GM08714 (cell line): ENCODE measurements at regions not wholly inside any gene's neighbourhood (a gene's known extent, or its start where the extent isn't known, plus 50 kb on each side); places are given as distances from the start of the nearest gene placed in this dataset.

Experiments used
- H3K4me3 ChIP-seq: fragments of 200-500 bp; sonication (Bioruptor generic); 2 replicates; pipeline ENCODE4 v1.5.1; 2014; ENCODE audit warnings: mild to moderate bottlenecking, low read length, inconsistent platforms
- ZNF274 ChIP-seq: IDR thresholded peaks from 2 replicates; pipeline ENCODE4 v1.6.1; 2012; ENCODE audit warnings: mild to moderate bottlenecking, low read depth, low read length

DNA sequence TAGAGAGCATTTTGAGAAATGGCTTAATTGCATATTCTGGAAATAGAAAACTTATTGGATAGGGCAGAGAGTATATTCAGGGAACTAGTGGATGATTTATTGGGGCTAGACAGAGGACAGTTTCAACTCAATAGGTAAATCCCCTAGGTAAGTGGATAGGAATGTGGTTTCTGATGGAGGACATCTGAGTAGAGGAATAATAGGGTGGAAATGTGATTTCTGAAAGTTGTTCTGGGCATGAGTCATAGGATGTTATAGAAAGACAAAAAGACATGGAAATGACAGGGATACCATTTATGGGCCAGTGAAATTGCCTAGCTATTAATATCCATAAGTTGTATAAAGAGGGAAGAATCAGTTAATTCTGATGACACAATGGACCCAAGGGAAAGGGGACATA lies 563.3 kb upstream of the GOLIM4 start:
- TF ChIP-seq ZNF274: no peak

DNA sequence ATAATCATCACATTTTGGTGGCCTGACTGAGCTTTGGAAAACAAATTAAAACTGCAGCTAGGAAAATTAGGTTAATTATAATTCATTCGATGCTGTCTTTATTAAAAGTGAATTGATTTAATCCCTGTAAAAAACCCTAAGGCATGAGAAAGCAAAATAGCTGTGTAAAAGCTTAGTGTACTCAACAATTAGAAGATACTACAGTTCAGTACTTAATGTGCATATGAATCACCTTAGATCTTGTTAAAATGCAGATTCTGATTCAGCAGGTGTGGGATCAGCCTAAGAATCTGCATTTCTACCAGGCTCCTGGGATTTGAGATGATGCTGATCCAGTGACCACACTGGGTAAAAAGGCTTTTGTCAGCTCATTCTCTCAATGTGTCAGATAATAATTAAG lies 559.9 kb upstream of the GOLIM4 start:
- H3K4me3 ChIP-seq: no peak overlapping the region
- TF ChIP-seq ZNF274: no peak

More for the DNA sequence above, 563.3 kb upstream of the GOLIM4 start:
- no peak overlapping the region for H3K4me3 ChIP-seq

GRCh38 chr3:168654700-168655099 lies 559.0 kb upstream of the GOLIM4 start:
- no peak overlapping the region for H3K4me3 ChIP-seq
- TF ChIP-seq ZNF274: no peak

GRCh38 chr3:168653255-168653654 lies 557.5 kb upstream of the GOLIM4 start:
- no peak for TF ChIP-seq ZNF274
- H3K4me3 ChIP-seq: no peak overlapping the region

- no peak for TF ChIP-seq ZNF274
- no peak overlapping the region for H3K4me3 ChIP-seq
Measured at GRCh38 chr3:168648321-168648720, 552.6 kb upstream of the GOLIM4 start.

- TF ChIP-seq ZNF274: no peak
- H3K4me3 ChIP-seq: no peak overlapping the region
Measured at GRCh38 chr3:168647582-168647981, 551.9 kb upstream of the GOLIM4 start.

DNA sequence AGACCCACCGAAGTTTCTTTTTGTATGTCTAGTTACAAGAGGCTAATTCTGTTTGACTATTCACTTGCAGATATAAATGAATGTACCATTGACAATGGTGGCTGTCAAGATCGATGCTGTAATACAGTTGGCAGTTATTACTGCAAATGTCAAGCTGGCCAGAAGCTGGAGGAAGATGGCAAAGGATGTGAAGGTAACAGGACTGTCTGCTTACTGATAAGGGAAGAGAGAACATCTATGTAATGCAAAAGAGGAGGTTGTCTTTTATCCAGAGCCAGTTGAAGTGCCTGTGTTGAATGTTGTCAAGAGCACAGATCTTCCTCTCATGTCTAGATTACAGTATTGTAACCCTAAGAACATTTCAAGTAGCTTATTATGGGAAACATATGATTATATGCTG lies 549.5 kb upstream of the GOLIM4 start:
- TF ChIP-seq ZNF274: no peak
- H3K4me3 ChIP-seq: no peak overlapping the region

DNA sequence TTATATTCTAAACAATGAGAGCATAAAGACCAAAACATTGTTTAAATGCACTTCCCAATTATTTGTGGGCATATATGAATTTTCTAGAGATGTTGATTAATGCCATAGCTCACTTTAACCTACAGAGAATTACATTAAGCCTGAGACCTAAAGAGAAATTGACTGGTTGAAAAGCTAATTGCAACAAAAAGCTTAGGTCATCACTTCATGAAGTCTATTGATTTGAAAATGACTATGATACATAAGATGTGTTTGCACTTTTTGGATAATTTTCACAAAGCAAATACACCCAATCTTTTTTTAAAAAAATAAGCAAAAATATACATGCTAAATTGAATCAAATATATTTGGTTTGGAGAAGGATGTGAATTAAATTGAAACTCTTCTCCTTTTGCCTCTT lies 532.8 kb upstream of the GOLIM4 start:
- TF ChIP-seq ZNF274: no peak

GRCh38 chr3:168625477-168625876 lies 529.8 kb upstream of the GOLIM4 start:
- no peak for TF ChIP-seq ZNF274

More for the DNA sequence above, 532.8 kb upstream of the GOLIM4 start:
- no peak overlapping the region for H3K4me3 ChIP-seq

DNA sequence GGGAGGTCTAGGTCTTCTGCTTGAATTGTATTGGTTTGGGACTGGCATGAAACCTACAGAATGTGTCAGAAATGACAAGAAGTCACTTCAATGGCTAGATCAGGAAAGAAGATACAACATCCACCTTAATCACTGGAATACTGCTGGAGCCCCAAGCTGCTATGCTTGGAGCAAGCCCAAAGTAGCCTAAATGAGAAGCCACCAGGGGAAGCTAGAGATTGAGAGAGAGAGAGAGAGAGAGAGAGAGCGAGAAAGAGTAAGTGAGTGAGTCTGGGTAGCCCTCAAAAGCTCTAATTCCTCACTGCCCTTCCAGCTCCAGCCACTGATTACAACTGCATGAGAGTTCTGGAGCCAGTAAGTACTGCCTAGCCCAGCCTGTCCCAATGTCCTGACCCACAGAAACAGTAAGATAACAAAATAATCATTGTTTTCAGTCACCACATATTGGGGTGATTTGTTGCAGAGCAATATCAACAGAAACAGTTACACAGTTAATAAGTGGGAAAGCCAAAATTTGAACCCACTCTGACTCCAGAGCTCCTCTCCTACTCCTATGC lies 529.2 kb upstream of the GOLIM4 start:
- TF ChIP-seq ZNF274: no peak
- no peak overlapping the region for H3K4me3 ChIP-seq

More at GRCh38 chr3:168625477-168625876, 529.8 kb upstream of the GOLIM4 start:
- no peak overlapping the region for H3K4me3 ChIP-seq

DNA sequence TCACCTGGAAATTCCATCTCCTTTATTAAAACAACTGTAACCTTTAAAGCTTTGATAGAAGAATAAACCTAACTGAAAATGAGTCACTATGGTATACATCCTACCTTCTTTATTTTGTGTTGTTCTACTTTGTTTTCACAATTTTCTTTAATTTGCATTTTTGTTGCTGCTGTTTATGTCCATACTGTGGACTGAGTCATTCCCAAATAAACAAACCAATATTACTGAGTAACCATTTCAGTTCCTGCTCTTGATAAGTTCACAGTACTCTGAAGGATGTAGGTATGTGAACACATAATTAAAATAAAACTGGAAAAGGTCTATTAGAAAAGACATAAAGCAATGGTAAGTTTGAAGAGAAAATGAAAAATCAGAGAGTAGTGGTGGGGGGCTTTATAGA lies 528.5 kb upstream of the GOLIM4 start:
- TF ChIP-seq ZNF274: no peak
- H3K4me3 ChIP-seq: no peak overlapping the region

GRCh38 chr3:168622795-168623194 lies 527.1 kb upstream of the GOLIM4 start:
- H3K4me3 ChIP-seq: no peak overlapping the region
- no peak for TF ChIP-seq ZNF274

DNA sequence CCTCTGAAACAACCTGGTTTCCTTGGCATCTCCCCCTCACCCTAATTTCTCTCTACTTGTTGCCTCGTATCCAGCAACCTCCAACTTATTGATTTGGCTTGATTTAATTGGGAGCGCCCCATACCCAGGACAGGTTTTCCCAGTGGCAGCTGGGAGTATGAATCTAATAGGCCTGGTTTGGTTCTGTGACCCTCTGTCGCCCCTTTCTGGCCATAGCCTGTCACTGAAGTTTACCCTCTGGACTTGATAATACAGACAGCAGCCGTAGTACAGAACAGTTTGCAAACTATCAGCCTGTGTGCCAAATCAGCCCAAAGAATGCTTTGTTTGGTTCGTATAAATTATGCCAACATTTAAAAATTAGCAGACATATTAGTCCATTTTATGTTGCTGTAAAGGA lies 525.1 kb upstream of the GOLIM4 start:
- H3K4me3 ChIP-seq: no peak overlapping the region
- TF ChIP-seq ZNF274: no peak

DNA sequence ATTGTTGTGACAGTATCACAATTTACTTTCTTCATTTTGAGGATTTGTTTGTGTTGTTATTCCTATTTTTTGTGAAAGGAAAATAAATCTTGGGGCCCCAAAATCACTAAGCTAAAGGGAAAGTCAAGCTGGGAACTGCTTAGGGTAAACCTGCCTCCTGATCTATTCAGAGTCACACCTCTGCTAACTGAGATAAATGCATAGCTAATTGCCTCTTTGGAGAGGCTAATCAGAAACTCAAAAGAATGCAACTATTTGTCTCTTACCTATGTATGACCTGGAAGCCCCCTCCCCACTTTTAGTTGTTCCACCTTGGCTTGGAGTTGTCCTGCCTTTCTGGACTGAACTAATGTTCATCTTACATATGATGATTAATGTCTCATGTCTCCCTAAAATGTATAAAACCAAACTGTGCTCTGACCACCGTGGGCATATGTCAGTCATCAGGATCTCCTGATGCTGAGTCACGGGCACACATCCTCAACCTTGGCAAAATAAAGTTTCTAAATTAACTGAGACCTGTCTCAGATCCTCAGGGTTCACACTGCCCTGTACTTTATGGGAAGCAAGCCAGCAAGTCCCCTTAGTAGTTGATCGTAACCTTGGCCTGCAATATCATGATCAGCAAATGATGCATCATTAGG lies 523.2 kb upstream of the GOLIM4 start:
- H3K4me3 ChIP-seq: no peak overlapping the region
- TF ChIP-seq ZNF274: no peak

- no peak for TF ChIP-seq ZNF274
- no peak overlapping the region for H3K4me3 ChIP-seq
Measured at GRCh38 chr3:168617658-168618057, 521.9 kb upstream of the GOLIM4 start.

GRCh38 chr3:168616915-168617314 lies 521.2 kb upstream of the GOLIM4 start:
- H3K4me3 ChIP-seq: no peak overlapping the region
- TF ChIP-seq ZNF274: no peak
